HL-60 (cell line): ENCODE measurements at regions not wholly inside any gene's neighbourhood (a gene's known extent, or its start where the extent isn't known, plus 50 kb on each side); places are given as distances from the start of the nearest gene placed in this dataset.

Experiments used
- DNase-seq, 2 experiments: peaks; one replicate each; pipeline ENCODE4 v3.0.0-alpha.2; 2010 to 2020; ENCODE audit warnings: low read depth in 1 of 2, low spot score in 1 of 2
- H3K27ac ChIP-seq: fragments of 250-450 bp; sonication (Bioruptor Pico); replicated peaks from 2 replicates; pipeline ENCODE4 v1.5.1; 2020; ENCODE audit warnings: mild to moderate bottlenecking, moderate library complexity
- H3K27me3 ChIP-seq: fragments of 250-450 bp; sonication (Bioruptor Pico); 2 replicates; pipeline ENCODE4 v1.5.1; 2021; ENCODE audit warnings: mild to moderate bottlenecking, moderate library complexity; ENCODE audit not compliant: insufficient read depth, poor library complexity, severe bottlenecking
- H3K4me3 ChIP-seq: replicated peaks from 2 replicates; pipeline ENCODE4 v1.5.1; 2011; ENCODE audit warnings: mild to moderate bottlenecking, control low read depth, low read length; ENCODE audit not compliant: insufficient read depth
- GABPA ChIP-seq: IDR thresholded peaks from 2 replicates; pipeline ENCODE4 v1.6.1; 2012; ENCODE audit warnings: low read depth
- POLR2AphosphoS5 ChIP-seq: IDR thresholded peaks from 2 replicates; pipeline ENCODE4 v1.6.1; 2012; ENCODE audit warnings: low read depth
- SPI1 ChIP-seq: IDR thresholded peaks from 2 replicates; pipeline ENCODE4 v1.6.1; 2012; ENCODE audit warnings: low read depth, mild to moderate bottlenecking, borderline replicate concordance
- TF ChIP-seq, protein P1 (sequence below): IDR thresholded peaks from one replicate; pipeline ENCODE4 v1.5.1; 2011; ENCODE audit warnings: low read length, control low read depth, inconsistent platforms; ENCODE audit not compliant: insufficient read depth
- TF ChIP-seq, protein P2 (sequence below): IDR thresholded peaks from 2 replicates; pipeline ENCODE4 v1.6.1; 2012; ENCODE audit warnings: low read depth; ENCODE audit not compliant: insufficient replicate concordance

DNA sequence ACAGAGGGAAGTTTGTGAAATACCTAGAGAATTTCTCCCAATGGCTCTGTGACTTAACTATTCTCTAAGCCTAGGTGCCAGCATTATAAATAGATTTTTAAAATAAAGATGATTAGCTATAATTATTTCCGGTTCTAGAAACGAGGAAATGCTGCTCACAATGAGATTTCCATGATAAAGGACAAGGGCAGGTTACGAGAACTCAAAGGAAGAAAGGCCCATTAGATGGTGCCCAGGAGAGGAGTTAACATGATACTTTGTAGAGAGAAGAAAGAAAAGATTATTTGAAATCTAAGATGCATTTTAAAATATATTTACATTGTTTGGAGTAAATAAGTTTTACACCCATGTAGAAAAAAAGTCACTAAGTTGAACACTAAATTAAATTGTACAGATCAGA lies 538.3 kb upstream of the PTGER4 start:
- Histone ChIP-seq H3K27me3 (no peaks in the 10 kb centered on the region), H3K27ac (no peak overlapping the region)
- DNase-seq, result no peak

DNA sequence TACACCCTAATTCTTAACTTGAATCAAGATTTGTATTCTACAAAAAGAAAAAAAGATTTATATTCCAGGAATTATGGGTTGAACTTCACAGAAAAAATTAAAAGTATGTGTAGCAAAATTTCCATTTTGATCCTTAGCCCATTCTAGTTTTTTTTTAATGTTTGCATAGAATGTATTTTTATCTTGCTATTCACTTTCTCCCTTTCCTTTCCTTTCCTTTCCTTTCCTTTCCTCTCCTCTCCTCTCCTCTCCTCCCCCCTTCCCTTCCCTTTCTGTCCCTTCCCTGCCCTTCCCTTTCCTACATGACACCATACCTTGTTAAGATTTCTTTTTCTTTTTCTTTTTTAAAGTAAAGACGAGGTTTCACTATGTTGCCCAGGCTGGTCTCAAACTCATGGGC lies 542.5 kb upstream of the PTGER4 start:
- Histone ChIP-seq H3K27me3 (no peaks in the 10 kb centered on the region), H3K4me3 (no peak overlapping the region), H3K27ac (no peak overlapping the region)
- TF ChIP-seq, protein P1, sequence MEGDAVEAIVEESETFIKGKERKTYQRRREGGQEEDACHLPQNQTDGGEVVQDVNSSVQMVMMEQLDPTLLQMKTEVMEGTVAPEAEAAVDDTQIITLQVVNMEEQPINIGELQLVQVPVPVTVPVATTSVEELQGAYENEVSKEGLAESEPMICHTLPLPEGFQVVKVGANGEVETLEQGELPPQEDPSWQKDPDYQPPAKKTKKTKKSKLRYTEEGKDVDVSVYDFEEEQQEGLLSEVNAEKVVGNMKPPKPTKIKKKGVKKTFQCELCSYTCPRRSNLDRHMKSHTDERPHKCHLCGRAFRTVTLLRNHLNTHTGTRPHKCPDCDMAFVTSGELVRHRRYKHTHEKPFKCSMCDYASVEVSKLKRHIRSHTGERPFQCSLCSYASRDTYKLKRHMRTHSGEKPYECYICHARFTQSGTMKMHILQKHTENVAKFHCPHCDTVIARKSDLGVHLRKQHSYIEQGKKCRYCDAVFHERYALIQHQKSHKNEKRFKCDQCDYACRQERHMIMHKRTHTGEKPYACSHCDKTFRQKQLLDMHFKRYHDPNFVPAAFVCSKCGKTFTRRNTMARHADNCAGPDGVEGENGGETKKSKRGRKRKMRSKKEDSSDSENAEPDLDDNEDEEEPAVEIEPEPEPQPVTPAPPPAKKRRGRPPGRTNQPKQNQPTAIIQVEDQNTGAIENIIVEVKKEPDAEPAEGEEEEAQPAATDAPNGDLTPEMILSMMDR, result no peak
- TF ChIP-seq POLR2AphosphoS5 (no peak), GABPA (no peak), SPI1 (no peak)
- TF ChIP-seq, protein P2, sequence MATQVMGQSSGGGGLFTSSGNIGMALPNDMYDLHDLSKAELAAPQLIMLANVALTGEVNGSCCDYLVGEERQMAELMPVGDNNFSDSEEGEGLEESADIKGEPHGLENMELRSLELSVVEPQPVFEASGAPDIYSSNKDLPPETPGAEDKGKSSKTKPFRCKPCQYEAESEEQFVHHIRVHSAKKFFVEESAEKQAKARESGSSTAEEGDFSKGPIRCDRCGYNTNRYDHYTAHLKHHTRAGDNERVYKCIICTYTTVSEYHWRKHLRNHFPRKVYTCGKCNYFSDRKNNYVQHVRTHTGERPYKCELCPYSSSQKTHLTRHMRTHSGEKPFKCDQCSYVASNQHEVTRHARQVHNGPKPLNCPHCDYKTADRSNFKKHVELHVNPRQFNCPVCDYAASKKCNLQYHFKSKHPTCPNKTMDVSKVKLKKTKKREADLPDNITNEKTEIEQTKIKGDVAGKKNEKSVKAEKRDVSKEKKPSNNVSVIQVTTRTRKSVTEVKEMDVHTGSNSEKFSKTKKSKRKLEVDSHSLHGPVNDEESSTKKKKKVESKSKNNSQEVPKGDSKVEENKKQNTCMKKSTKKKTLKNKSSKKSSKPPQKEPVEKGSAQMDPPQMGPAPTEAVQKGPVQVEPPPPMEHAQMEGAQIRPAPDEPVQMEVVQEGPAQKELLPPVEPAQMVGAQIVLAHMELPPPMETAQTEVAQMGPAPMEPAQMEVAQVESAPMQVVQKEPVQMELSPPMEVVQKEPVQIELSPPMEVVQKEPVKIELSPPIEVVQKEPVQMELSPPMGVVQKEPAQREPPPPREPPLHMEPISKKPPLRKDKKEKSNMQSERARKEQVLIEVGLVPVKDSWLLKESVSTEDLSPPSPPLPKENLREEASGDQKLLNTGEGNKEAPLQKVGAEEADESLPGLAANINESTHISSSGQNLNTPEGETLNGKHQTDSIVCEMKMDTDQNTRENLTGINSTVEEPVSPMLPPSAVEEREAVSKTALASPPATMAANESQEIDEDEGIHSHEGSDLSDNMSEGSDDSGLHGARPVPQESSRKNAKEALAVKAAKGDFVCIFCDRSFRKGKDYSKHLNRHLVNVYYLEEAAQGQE, result no peak
- no peak for DNase-seq

More for the DNA sequence above, 538.3 kb upstream of the PTGER4 start:
- no peak overlapping the region for H3K4me3 ChIP-seq
- TF ChIP-seq POLR2AphosphoS5 (no peak), SPI1 (no peak), GABPA (no peak)
- TF ChIP-seq, protein P2, result no peak
- TF ChIP-seq, protein P1, result no peak

DNA sequence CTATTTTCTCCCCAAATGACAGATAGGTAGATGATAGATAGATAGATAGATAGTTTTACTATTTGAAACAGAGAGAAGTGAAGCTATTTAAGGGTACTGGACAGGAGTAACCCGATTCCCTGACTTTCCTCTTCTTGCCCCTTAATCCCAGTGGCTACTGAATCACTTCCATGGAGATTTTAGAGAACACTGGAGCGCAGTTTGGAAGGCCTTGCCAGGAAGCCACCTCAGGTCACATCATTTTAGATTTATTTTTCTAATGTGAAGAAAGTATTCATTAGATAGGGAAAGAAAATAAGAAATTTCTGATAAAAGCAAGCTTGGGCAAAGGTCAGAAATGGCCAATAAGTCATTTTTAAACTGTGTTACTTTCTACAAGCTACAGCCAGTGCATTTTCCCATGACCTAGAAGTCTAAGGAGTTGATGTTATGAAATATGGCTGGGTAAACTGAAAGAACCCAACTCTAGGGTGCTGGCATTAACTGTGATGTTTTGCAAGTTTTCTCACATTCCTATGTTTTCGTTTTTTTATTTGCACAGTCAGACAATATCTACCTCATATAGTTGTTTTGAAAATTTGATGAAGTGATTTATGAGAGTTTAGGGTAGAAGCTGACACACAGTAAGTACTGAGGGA lies 544.7 kb upstream of the PTGER4 start:
- no peak overlapping the region for H3K4me3 ChIP-seq
- TF ChIP-seq, protein P1, result no peak
- TF ChIP-seq GABPA (no peak), SPI1 (no peak), POLR2AphosphoS5 (no peak)
- TF ChIP-seq, protein P2, result no peak
- H3K27me3 ChIP-seq, result no peaks in the 10 kb centered on the region
- no peak for DNase-seq
- H3K27ac ChIP-seq, result no peak overlapping the region
